ENCODE measurements at regions not wholly inside any gene's neighbourhood (a gene's known extent, or its start where the extent isn't known, plus 50 kb on each side); places are given as distances from the start of the nearest gene placed in this dataset.

DNA sequence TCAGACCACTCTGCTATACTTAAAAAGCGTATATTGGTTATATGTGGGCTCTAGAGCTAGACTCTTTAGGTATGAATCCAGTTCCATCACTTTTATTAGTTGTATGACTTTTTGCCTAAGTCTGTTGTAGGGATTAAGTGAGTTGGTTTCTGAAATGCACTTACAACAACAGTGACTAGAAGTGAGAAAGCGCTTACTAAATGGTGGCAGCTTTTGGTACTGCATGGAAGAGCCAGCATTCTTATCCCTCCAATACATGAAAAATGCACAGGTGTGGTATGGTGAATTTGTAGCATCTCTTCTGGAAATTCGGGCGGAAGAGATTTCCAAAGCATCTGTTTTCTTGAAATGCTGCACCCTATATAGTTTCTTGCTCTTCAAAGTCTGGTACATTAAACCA, 117.1 kb downstream of the SPANXA1 start:
- TF ChIP-seq, protein P1, sequence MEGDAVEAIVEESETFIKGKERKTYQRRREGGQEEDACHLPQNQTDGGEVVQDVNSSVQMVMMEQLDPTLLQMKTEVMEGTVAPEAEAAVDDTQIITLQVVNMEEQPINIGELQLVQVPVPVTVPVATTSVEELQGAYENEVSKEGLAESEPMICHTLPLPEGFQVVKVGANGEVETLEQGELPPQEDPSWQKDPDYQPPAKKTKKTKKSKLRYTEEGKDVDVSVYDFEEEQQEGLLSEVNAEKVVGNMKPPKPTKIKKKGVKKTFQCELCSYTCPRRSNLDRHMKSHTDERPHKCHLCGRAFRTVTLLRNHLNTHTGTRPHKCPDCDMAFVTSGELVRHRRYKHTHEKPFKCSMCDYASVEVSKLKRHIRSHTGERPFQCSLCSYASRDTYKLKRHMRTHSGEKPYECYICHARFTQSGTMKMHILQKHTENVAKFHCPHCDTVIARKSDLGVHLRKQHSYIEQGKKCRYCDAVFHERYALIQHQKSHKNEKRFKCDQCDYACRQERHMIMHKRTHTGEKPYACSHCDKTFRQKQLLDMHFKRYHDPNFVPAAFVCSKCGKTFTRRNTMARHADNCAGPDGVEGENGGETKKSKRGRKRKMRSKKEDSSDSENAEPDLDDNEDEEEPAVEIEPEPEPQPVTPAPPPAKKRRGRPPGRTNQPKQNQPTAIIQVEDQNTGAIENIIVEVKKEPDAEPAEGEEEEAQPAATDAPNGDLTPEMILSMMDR (IDR thresholded peaks at IDR 0.05; ENCODE audit: poor library complexity) = no peak
- TF ChIP-seq EZH2 (IDR thresholded peaks at IDR 0.05; ENCODE audit: borderline replicate concordance) = no peak
